HepG2 (cell line): ENCODE measurements at regions not wholly inside any gene's neighbourhood (a gene's known extent, or its start where the extent isn't known, plus 50 kb on each side); places are given as distances from the start of the nearest gene placed in this dataset.

Experiments
- ATAC-seq: fragments of 200-7000 bp; cut with Tn5 transposase; 3 replicates; pipeline ENCODE4 v1.9.1; 2020; ENCODE audit warnings: mild to moderate bottlenecking, moderate library complexity
- BruUV-seq: library from RNA; stranded (reverse); fragments of 400-500 nt; replicated peaks from 2 replicates; lab custom pipeline; 2021; lab: Mats Ljungman, UMichigan
- CTCF ChIA-PET: fragments of 300-600 bp; formaldehyde crosslinking; extraction: SDS; loops from one replicate; lab custom pipeline; 2021; ENCODE audit warnings: low total read pairs, inconsistent platforms, low intra/inter-chr PET ratio; lab: Yijun Ruan, JAX
- POLR2A ChIA-PET: fragments of 350-600 bp; sonication (Branson Sonifier 250); formaldehyde crosslinking; loops from one replicate; lab custom pipeline; 2020; ENCODE audit warnings: antibody characterized with exemption, inconsistent platforms; lab: Yijun Ruan, JAX
- DNase-seq: peaks from one replicate; pipeline ENCODE4 v3.0.0-alpha.2; 2015; ENCODE audit warnings: low spot score
- FAIRE-seq: peaks from 3 replicates; lab custom pipeline; 2011; peaks lifted over from hg19 to GRCh38; lab: Jason Lieb, UNC
- H2AFZ ChIP-seq: one replicate; pipeline ENCODE4 v1.6.1; 2011; ENCODE audit warnings: low read length, inconsistent platforms
- H3K27ac ChIP-seq: fragments of 300-600 bp; 3 replicates; pipeline ENCODE4 v1.8.0; 2011; ENCODE audit warnings: mixed run types, mild to moderate bottlenecking, mixed read lengths, low read length, inconsistent platforms; ENCODE audit not compliant: insufficient read depth; ENCODE audit errors: extremely low read length
- H3K27me3 ChIP-seq, 2 experiments: fragments of 200-600 bp in 1 of 2; 2 replicates in 1 of 2; 3 replicates in 1 of 2; pipeline versions ENCODE4 v1.6.0 to v1.8.0; 2011; ENCODE audit warnings: low read length in 2 of 2, mild to moderate bottlenecking in 2 of 2, moderate library complexity in 2 of 2, inconsistent platforms in 1 of 2; ENCODE audit not compliant: insufficient read depth in 2 of 2, control insufficient read depth in 1 of 2
- H3K36me3 ChIP-seq, 2 experiments: fragments of 200-600 bp in 1 of 2; replicated peaks in 1 of 2; 2 replicates in 1 of 2; 3 replicates in 1 of 2; pipeline versions ENCODE4 v1.5.1 to v1.8.0; 2011; ENCODE audit warnings: low read length in 2 of 2, inconsistent platforms in 1 of 2; ENCODE audit not compliant: insufficient read depth in 2 of 2, control insufficient read depth in 1 of 2
- H3K4me1 ChIP-seq: 2 replicates; pipeline ENCODE4 v1.5.1; 2012; ENCODE audit warnings: low read length, inconsistent platforms; ENCODE audit not compliant: insufficient read depth
- H3K4me2 ChIP-seq: 2 replicates; pipeline ENCODE4 v1.6.0; 2011; ENCODE audit warnings: low read depth, low read length, inconsistent platforms
- H3K4me3 ChIP-seq, 3 experiments: fragments of 200-600 bp in 1 of 3; sonication (generic), shearing (Covaris generic) in 1 of 3; replicated peaks in 1 of 3; 2 replicates each; pipeline ENCODE4 v1.5.1; 2011 to 2016; ENCODE audit warnings: low read length in 3 of 3, inconsistent platforms in 2 of 3, low read depth in 2 of 3, mild to moderate bottlenecking in 2 of 3, control low read depth in 1 of 3, mixed read lengths in 1 of 3; ENCODE audit not compliant: insufficient read depth in 1 of 3
- H3K79me2 ChIP-seq: one replicate; pipeline ENCODE4 v1.6.1; 2011; ENCODE audit warnings: low read length, inconsistent platforms; ENCODE audit not compliant: insufficient read depth
- H3K9ac ChIP-seq: 2 replicates; pipeline ENCODE4 v1.6.0; 2011; ENCODE audit warnings: mild to moderate bottlenecking, low read depth, low read length, inconsistent platforms; ENCODE audit not compliant: insufficient read depth
- H3K9me3 ChIP-seq: 2 replicates; pipeline ENCODE4 v1.5.1; 2012; ENCODE audit warnings: mild to moderate bottlenecking, low read length
- H4K20me1 ChIP-seq: 2 replicates; pipeline ENCODE4 v1.6.0; 2011; ENCODE audit warnings: inconsistent platforms, mild to moderate bottlenecking, low read length, moderate library complexity; ENCODE audit not compliant: insufficient read depth
- HNRNPUL1 ChIP-seq: fragments of 200-400 bp; formaldehyde crosslinking; IDR thresholded peaks from 2 replicates; pipeline ENCODE4 v1.6.1; 2017; ENCODE audit warnings: low read depth, mild to moderate bottlenecking, low read length, moderate library complexity
- POLR2AphosphoS2 ChIP-seq: IDR thresholded peaks from 2 replicates; pipeline ENCODE4 v1.6.1; 2011; ENCODE audit warnings: low read depth, low read length, improper control_type of control experiment
- SATB2 ChIP-seq: sonication (generic); formaldehyde crosslinking; IDR thresholded peaks from 2 replicates; pipeline ENCODE4 v1.5.0; 2020; ENCODE audit warnings: missing genetic modification reagents
- SRSF1 ChIP-seq: fragments of 200-400 bp; formaldehyde crosslinking; optimal IDR thresholded peaks from 2 replicates; pipeline ENCODE3; 2017; ENCODE audit warnings: mild to moderate bottlenecking, low read depth, low read length, moderate library complexity
- STAG1 ChIP-seq: sonication (generic); formaldehyde crosslinking; IDR thresholded peaks from 2 replicates; pipeline ENCODE4 v1.4.0; 2020; ENCODE audit warnings: missing genetic modification reagents
- ZC3H13 ChIP-seq: sonication (generic); formaldehyde crosslinking; IDR thresholded peaks from 2 replicates; pipeline ENCODE4 v1.8.1; 2023; ENCODE audit warnings: mild to moderate bottlenecking, missing genetic modification reagents, moderate library complexity
- ZNF891 ChIP-seq: sonication (generic); formaldehyde crosslinking; IDR thresholded peaks from 2 replicates; pipeline ENCODE4 v1.5.0; 2020; ENCODE audit warnings: mild to moderate bottlenecking, missing genetic modification reagents
- in situ Hi-C: cut with HindIII; loops from 2 replicates; pipeline ENCODE4 v1.10.0; 2017; ENCODE audit warnings: low pct_unique_long_range_greater_than_20kb; ENCODE audit not compliant: extremely low pct_ligation_motif_present
- intact Hi-C: fragments of 100-400 bp; cut with micrococcal nuclease; formaldehyde crosslinking; loops from one replicate; pipeline ENCODE4 v1.10.0; 2022; ENCODE audit not compliant: unreplicated experiment
- small RNA-seq, 3 experiments: library from RNA; depleted of rRNA; stranded (forward); fragments of <200 nt; gene quantifications; one replicate each; pipeline ENCODE3, GENCODE V24; 2012; ENCODE audit warnings: low read depth in 2 of 3, low replicate concordance in 1 of 3; ENCODE audit not compliant: insufficient read length in 3 of 3, insufficient read depth in 2 of 3
- TF ChIP-seq, protein P1 (sequence below): sonication (generic); formaldehyde crosslinking; IDR thresholded peaks from 2 replicates; pipeline ENCODE4 v1.4.0; 2020; ENCODE audit warnings: mild to moderate bottlenecking, missing genetic modification reagents
- TF ChIP-seq, protein P2 (sequence below): sonication (generic); formaldehyde crosslinking; IDR thresholded peaks from 2 replicates; pipeline ENCODE4 v1.9.0; 2021; ENCODE audit warnings: missing genetic modification reagents, borderline replicate concordance
- TF ChIP-seq, protein P3 (sequence below): sonication (generic); formaldehyde crosslinking; IDR thresholded peaks from 2 replicates; pipeline ENCODE4 v1.4.0; 2020; ENCODE audit warnings: mild to moderate bottlenecking, low read depth, missing genetic modification reagents

DNA sequence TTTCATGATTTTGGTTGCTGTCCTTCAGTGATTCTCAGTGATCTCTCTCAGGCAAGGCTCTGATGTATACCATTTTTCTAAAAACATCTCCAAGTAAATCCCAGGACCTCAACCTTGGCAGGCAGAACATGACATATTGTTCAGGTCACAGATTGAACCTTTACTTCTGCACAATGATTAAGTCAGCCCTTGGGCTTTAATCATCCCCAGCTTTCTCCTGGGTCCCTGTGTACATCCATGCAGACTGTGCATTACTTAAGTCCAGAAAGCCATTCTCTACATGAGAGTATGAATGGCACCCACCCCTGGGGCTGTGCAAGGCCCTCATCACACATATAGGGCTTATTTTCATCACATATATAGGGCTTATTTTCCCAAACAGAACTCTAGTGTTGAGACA is 58.7 kb upstream of the ADAMTS3 start:
- DNase-seq, result no peak
- H4K20me1 ChIP-seq, result no peaks in the 10 kb centered on the region
- intact Hi-C loops, result no loop called here
- no peak overlapping the region for H3K27ac ChIP-seq
- ChIA-PET CTCF (no interaction called here), POLR2A (no interaction called here)
- no peak for ATAC-seq
- H3K4me3 ChIP-seq, result no peak overlapping the region
- H3K36me3 ChIP-seq, result no peaks in the 10 kb centered on the region
- TF ChIP-seq SRSF1 (no peak), HNRNPUL1 (no peak), STAG1 (CRISPR knock-in tag) (no peak), SATB2 (CRISPR knock-in tag) (no peak), POLR2AphosphoS2 (no peak), ZC3H13 (CRISPR knock-in tag) (no peak), ZNF891 (no peak)
- TF ChIP-seq, protein P1, sequence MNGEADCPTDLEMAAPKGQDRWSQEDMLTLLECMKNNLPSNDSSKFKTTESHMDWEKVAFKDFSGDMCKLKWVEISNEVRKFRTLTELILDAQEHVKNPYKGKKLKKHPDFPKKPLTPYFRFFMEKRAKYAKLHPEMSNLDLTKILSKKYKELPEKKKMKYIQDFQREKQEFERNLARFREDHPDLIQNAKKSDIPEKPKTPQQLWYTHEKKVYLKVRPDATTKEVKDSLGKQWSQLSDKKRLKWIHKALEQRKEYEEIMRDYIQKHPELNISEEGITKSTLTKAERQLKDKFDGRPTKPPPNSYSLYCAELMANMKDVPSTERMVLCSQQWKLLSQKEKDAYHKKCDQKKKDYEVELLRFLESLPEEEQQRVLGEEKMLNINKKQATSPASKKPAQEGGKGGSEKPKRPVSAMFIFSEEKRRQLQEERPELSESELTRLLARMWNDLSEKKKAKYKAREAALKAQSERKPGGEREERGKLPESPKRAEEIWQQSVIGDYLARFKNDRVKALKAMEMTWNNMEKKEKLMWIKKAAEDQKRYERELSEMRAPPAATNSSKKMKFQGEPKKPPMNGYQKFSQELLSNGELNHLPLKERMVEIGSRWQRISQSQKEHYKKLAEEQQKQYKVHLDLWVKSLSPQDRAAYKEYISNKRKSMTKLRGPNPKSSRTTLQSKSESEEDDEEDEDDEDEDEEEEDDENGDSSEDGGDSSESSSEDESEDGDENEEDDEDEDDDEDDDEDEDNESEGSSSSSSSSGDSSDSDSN (CRISPR knock-in tag), result no peak
- TF ChIP-seq, protein P2, sequence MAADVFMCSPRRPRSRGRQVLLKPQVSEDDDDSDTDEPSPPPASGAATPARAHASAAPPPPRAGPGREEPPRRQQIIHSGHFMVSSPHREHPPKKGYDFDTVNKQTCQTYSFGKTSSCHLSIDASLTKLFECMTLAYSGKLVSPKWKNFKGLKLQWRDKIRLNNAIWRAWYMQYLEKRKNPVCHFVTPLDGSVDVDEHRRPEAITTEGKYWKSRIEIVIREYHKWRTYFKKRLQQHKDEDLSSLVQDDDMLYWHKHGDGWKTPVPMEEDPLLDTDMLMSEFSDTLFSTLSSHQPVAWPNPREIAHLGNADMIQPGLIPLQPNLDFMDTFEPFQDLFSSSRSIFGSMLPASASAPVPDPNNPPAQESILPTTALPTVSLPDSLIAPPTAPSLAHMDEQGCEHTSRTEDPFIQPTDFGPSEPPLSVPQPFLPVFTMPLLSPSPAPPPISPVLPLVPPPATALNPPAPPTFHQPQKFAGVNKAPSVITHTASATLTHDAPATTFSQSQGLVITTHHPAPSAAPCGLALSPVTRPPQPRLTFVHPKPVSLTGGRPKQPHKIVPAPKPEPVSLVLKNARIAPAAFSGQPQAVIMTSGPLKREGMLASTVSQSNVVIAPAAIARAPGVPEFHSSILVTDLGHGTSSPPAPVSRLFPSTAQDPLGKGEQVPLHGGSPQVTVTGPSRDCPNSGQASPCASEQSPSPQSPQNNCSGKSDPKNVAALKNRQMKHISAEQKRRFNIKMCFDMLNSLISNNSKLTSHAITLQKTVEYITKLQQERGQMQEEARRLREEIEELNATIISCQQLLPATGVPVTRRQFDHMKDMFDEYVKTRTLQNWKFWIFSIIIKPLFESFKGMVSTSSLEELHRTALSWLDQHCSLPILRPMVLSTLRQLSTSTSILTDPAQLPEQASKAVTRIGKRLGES (CRISPR knock-in tag), result no peak
- TF ChIP-seq, protein P3, sequence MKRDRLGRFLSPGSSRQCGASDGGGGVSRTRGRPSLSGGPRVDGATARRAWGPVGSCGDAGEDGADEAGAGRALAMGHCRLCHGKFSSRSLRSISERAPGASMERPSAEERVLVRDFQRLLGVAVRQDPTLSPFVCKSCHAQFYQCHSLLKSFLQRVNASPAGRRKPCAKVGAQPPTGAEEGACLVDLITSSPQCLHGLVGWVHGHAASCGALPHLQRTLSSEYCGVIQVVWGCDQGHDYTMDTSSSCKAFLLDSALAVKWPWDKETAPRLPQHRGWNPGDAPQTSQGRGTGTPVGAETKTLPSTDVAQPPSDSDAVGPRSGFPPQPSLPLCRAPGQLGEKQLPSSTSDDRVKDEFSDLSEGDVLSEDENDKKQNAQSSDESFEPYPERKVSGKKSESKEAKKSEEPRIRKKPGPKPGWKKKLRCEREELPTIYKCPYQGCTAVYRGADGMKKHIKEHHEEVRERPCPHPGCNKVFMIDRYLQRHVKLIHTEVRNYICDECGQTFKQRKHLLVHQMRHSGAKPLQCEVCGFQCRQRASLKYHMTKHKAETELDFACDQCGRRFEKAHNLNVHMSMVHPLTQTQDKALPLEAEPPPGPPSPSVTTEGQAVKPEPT (CRISPR knock-in tag), result no peak
- no peaks in the 10 kb centered on the region for H3K9me3 ChIP-seq
- H3K27me3 ChIP-seq, result no peaks in the 10 kb centered on the region
- BruUV-seq, result no TSS peak
- no peak for FAIRE-seq
- H3K79me2 ChIP-seq, result no peaks in the 10 kb centered on the region
- in situ Hi-C loops, result no loop called here
- H3K4me2 ChIP-seq, result no peak overlapping the region
- no peaks in the 10 kb centered on the region for H3K4me1 ChIP-seq
- H3K9ac ChIP-seq, result no peak overlapping the region
- no peak overlapping the region for H2AFZ ChIP-seq

Small RNA genes in the stretch of these regions (small RNA-seq; reads per million reads assigned to genes)
- 0 reads per million in 3 experiments for gene RNU4ATAC9P
